NCI-H82 treated with DMSO at 0.1 percent for 48 hours (cell line): ENCODE measurements at regions not wholly inside any gene's neighbourhood (a gene's known extent, or its start where the extent isn't known, plus 50 kb on each side); places are given as distances from the start of the nearest gene placed in this dataset.

ENCODE experiments used
- DNase-seq: peaks from one replicate; lab custom pipeline; 2025; ENCODE audit not compliant: unreplicated experiment; lab: John Stamatoyannopoulos, UW

- no peak for DNase-seq
Observed at GRCh38 chr16:55113210-55113609, 182.5 kb downstream of the IRX5 start.

- DNase-seq: no peak
Observed at GRCh38 chr16:55115506-55115905, 184.8 kb downstream of the IRX5 start.

DNA sequence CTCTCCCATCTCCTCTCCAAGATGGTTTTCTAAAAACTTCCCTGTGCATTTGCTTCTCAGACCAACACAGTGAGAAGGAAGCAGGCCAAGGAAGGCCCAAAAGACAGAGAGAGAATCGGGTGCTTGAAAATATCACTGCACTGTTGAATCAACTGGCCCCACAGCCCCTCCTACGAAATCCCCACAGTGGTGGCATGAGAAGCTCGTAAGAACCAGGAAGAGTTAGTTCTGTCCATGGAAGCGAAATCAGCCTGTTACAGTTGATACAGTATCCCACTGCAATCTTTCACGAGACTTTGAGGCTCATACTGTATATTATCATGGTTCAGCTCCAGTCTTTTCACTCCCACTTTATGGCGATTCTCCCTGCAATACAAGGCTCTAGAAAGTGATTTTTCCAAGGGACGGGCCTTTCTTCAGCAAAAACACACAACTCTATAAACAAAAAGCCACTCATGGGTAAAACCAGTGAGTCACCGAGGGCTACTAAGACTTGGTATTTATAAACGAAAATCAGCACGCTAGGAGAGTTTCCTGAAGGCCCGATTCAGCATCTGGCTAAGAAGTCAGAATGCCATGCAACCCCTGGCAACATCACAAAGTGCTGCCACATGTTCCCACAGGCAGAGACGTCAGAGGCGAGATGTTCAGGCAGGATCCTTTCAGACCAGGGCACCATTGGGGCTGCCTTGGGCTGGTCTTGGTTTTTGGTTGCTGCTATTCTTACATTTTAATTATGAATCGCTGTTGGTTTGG lies 185.7 kb downstream of the IRX5 start:
- no peak for DNase-seq

GRCh38 chr16:55118701-55119260 lies 188.1 kb downstream of the IRX5 start:
- no peak for DNase-seq

DNA sequence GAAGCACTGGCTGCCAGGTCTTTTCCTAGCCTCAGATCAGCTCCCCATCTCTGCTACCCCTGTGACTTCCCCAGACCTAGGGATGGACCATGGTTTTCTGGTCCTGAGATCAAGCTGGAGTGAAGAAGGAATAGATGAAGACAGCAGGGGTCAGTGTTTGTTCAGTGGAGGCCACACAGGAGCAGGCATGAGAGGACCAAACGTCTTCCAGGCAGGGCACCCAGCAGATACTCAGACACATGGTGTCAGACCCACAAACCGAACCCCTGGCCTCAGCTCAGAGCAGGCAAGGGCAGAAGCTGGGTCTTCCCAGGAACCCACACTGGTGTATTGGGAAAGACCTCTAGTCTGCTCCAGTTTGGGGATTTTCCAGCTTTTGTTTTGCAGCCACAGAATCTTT lies 189.7 kb downstream of the IRX5 start:
- DNase-seq: peak; percentile 12

- no peak for DNase-seq
Observed at GRCh38 chr16:55120826-55121225, 190.2 kb downstream of the IRX5 start.

GRCh38 chr16:55123652-55124051 lies 193.0 kb downstream of the IRX5 start:
- DNase-seq: no peak

GRCh38 chr16:55125818-55126385 lies 195.2 kb downstream of the IRX5 start:
- DNase-seq: no peak

GRCh38 chr16:55126456-55126855 lies 195.8 kb downstream of the IRX5 start:
- DNase-seq: no peak

- DNase-seq: no peak
Observed at GRCh38 chr16:55130456-55130855, 193.5 kb upstream of the IRX6 start.

DNA sequence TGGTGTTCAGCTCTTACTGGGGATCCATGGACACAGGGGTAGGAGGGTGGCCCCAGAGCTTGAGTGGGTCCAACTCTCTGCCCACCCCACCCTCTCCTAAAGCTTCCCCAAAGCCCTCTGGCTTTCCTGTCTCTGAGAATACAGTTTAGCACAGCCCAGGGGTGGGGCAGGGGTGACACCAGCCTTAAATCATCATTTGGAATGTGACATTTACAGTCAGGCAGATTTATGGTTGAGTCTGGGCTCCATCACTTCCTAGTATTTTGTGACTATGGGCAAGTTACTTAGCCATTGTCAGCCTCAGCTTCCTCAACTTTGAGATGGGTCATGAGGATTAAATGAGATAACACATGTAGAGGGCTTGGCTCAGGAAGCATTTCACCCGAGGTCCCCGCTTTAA lies 193.1 kb upstream of the IRX6 start:
- no peak for DNase-seq

GRCh38 chr16:55133654-55134053 lies 190.3 kb upstream of the IRX6 start:
- DNase-seq: no peak

DNA sequence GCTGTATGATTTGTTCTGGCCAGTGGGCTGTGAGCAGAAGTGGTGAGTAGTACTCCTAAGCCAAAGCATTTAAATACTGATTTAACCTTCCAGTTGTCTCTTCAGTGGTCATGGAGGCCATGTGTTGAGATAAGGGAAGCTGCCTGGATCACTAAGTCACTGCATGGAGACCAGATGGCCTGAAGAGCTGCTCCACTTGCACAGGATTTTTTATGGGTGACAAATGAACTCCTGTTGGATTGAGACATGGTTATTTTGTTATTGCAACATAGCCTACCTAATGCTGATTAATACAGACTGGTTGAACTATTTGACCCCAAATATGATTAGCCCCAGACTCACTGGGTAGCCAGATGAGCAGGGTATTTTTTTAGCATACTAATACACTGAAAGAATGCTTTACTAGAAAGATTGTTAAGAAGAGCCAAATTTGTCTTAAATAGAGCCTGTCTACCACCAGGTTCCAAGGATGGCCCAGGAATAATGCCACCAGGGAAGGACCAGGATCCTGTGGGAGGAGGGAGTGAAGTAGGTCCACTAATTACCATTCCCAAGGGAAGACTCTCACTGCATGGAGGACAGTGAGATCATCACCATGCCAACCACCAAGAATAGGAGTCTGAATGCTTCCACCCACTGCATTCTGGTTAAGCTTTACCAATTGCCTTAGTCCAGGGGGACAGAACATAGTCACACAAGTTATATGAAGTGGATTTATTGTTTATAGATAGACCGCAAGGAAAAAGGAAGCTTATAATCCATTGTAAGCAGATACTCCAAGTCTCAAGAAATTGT lies 187.4 kb upstream of the IRX6 start:
- no peak for DNase-seq

- no peak for DNase-seq
Observed at GRCh38 chr16:55138298-55138697, 185.7 kb upstream of the IRX6 start.

DNA sequence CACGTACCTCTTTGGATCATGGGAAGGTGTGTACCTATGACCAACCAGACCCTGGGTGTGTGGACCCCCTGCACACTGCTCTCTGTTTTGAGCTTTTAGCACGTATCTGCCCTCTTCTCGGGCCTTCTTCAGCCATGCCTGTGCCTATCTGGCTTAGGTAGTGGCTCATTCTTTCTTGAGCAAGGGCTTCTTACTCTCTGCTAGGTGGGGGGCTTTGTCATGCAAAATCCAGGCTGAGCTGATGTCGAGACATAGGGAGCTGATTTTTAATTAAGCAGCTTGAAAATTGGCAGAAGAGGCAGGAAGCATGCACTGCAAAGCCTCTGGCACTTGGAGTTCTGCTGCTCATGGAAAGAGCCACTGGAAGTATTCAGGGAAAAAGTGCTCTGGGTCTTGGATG lies 181.6 kb upstream of the IRX6 start:
- DNase-seq: no peak

DNA sequence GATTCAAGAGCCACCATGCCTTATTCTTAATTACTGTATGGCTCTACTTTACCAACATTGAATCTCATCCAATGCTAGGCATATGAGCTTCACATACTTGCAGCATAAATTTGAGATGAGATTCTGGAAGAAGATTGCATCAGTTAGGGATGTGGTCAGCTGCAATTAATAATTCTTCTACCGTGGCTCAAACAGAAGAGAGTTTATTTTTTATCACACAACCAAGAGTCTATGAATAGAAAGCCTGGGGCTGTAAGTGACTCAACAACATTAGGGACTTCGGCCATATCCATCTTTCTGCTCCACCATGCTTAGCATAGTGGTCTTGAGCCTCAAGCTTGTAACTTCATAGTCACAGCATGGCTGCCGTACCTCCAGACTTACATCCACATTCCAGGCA lies 179.4 kb upstream of the IRX6 start:
- DNase-seq: no peak

DNA sequence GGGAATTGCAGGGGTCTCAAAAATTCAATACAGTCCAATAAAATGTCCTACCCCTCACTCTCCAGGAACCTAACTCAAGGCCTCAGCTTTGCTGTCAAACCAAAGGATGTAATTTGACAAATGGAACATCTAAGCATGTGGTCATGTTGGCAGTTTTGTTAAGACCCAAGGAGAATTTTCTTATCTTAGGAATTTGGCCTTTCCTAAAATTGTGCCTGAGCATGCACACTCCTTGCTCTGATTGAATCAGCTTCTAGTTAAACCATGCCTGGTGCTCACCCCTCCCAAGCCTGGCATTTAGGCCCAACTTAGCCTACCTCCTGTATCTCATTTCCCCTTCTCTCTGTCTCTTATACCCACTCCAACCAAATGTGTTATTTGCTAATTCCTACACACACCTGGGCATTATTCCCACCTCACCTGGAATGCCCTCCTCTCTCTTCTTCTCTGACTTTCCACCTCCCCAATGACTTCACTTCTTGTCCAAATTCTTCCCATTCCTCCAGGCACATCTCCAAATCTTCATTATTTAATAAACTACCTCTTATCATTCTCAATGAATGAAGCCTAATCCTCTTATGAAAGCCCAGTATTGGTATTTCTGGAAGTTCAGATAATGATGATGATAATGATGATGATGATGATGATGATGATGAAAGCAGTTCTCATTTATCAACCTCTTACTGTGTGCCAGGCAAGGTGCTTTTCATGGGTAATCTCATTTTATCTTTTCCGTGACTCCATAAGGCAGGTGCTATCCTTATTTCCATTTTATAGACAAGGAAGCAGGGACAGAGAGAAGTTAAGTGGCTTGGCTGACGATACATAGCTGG lies 178.0 kb upstream of the IRX6 start:
- no peak for DNase-seq

DNA sequence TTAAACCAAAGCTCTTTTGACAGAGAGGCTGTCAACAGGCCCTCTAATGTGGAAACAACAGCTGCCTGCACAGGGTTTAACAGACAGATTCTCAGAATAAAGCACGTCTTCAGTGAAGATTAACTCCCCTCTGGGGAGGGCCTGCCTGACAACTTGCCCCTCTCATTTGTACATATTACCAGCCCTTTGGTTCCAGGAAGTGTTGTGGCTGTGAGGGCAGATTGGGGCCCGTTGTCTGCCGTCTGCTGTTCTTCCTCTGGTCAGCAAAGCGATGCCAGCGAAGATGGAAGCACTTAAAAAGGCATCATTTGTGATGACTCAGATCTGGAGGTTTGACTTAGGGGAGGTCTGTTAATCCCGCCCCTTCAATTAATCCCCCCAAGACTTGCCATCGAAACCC lies 177.0 kb upstream of the IRX6 start:
- peak; percentile 72 for DNase-seq

DNA sequence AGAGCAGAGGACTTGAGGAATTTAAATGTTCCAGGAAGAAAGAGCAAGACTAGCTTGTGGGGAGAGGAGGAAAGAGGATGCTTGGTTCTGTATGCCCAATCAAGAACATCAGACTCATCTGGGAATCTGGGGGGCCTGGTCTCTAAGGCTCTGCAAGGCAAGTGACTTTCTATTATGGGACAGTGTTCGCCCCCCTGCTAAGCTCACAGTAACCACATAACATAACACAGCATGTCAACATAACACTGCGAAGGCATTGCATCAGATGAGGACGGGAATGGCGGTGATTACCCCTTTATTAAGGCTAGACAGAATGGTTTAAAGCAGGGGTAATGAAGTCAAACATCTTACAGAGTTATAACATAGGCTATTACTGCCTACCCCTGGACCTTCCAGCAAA lies 176.6 kb upstream of the IRX6 start:
- DNase-seq: no peak

GRCh38 chr16:55149622-55150021 lies 174.4 kb upstream of the IRX6 start:
- no peak for DNase-seq
